H9 (cell line): ENCODE measurements at regions not wholly inside any gene's neighbourhood (a gene's known extent, or its start where the extent isn't known, plus 50 kb on each side); places are given as distances from the start of the nearest gene placed in this dataset.

Experiments used
- DNase-seq: peaks from one replicate; pipeline ENCODE4 v3.0.0-alpha.2; 2017
- H2AFZ ChIP-seq: one replicate; pipeline ENCODE4 v1.6.1; 2013; ENCODE audit warnings: mild to moderate bottlenecking, low read length, control low read depth, moderate library complexity
- H2AK5ac ChIP-seq: 2 replicates; pipeline ENCODE4 v1.6.1; 2013; ENCODE audit warnings: low read length, control low read depth, mixed read lengths; ENCODE audit not compliant: insufficient read length
- H2BK120ac ChIP-seq: one replicate; pipeline ENCODE4 v1.6.1; 2013; ENCODE audit warnings: low read depth, mild to moderate bottlenecking, low read length, control low read depth, inconsistent platforms; ENCODE audit not compliant: poor library complexity, severe bottlenecking
- H2BK12ac ChIP-seq: 2 replicates; pipeline ENCODE4 v1.6.1; 2013; ENCODE audit warnings: low read length, control low read depth, mixed read lengths, low read depth; ENCODE audit not compliant: insufficient read length
- H2BK15ac ChIP-seq: 2 replicates; pipeline ENCODE4 v1.6.1; 2013; ENCODE audit warnings: low read depth, low read length, control low read depth
- H2BK20ac ChIP-seq: one replicate; pipeline ENCODE4 v1.6.1; 2013; ENCODE audit warnings: low read depth, mild to moderate bottlenecking, low read length, control low read depth, inconsistent platforms; ENCODE audit not compliant: poor library complexity, severe bottlenecking
- H2BK5ac ChIP-seq: 2 replicates; pipeline ENCODE4 v1.6.1; 2013; ENCODE audit warnings: low read length, control low read depth, mixed read lengths; ENCODE audit not compliant: insufficient read length
- H3K14ac ChIP-seq: 2 replicates; pipeline ENCODE4 v1.6.1; 2013; ENCODE audit warnings: low read length, control low read depth; ENCODE audit not compliant: insufficient read depth
- H3K18ac ChIP-seq: 2 replicates; pipeline ENCODE4 v1.6.1; 2013; ENCODE audit warnings: low read depth, mild to moderate bottlenecking, mixed read lengths, low read length, control low read depth; ENCODE audit not compliant: insufficient read length
- H3K23ac ChIP-seq: 2 replicates; pipeline ENCODE4 v1.6.1; 2013; ENCODE audit warnings: low read length, control low read depth, mixed read lengths, low read depth; ENCODE audit not compliant: insufficient read length
- H3K23me2 ChIP-seq: 2 replicates; pipeline ENCODE4 v1.6.1; 2013; ENCODE audit warnings: low read depth, mild to moderate bottlenecking, mixed read lengths, low read length, control low read depth; ENCODE audit not compliant: insufficient read length, poor library complexity, severe bottlenecking
- H3K27ac ChIP-seq: 2 replicates; pipeline ENCODE4 v1.5.1; 2013; ENCODE audit warnings: low read length, control low read depth, mixed read lengths, low read depth; ENCODE audit not compliant: insufficient read length
- H3K27me3 ChIP-seq: 2 replicates; pipeline ENCODE4 v1.6.1; 2013; ENCODE audit warnings: low read length, control low read depth, inconsistent platforms; ENCODE audit not compliant: insufficient read depth
- H3K4ac ChIP-seq: 2 replicates; pipeline ENCODE4 v1.6.1; 2013; ENCODE audit warnings: low read depth, mild to moderate bottlenecking, control low read depth, inconsistent platforms, low read length, moderate library complexity
- H3K4me1 ChIP-seq: 2 replicates; pipeline ENCODE4 v1.6.1; 2013; ENCODE audit warnings: low read length, control low read depth, inconsistent platforms; ENCODE audit not compliant: insufficient read depth
- H3K4me2 ChIP-seq: 2 replicates; pipeline ENCODE4 v1.6.1; 2013; ENCODE audit warnings: low read length, control low read depth, mixed read lengths; ENCODE audit not compliant: insufficient read length, insufficient read depth
- H3K56ac ChIP-seq: 2 replicates; pipeline ENCODE4 v1.6.1; 2013; ENCODE audit warnings: low read depth, mild to moderate bottlenecking, mixed read lengths, low read length, control low read depth; ENCODE audit not compliant: insufficient read length
- H3K79me1 ChIP-seq: 2 replicates; pipeline ENCODE4 v1.6.1; 2013; ENCODE audit warnings: low read depth, mild to moderate bottlenecking, moderate library complexity, low read length, control low read depth, inconsistent platforms; ENCODE audit not compliant: insufficient read depth, poor library complexity, severe bottlenecking
- H3K79me2 ChIP-seq: 2 replicates; pipeline ENCODE4 v1.6.1; 2013; ENCODE audit warnings: low read length, control low read depth, inconsistent platforms; ENCODE audit not compliant: insufficient read depth
- H3K9ac ChIP-seq: 2 replicates; pipeline ENCODE4 v1.6.1; 2013; ENCODE audit warnings: low read length, control low read depth, mixed read lengths; ENCODE audit not compliant: insufficient read length; ENCODE audit errors: extremely low read depth
- H3K9me3 ChIP-seq: one replicate; pipeline ENCODE4 v1.6.1; 2013; ENCODE audit warnings: low read depth, low read length, inconsistent platforms; ENCODE audit not compliant: control insufficient read depth
- H3T11ph ChIP-seq: one replicate; pipeline ENCODE4 v1.6.1; 2013; ENCODE audit warnings: mild to moderate bottlenecking, low read length, control low read depth, inconsistent platforms
- H4K20me1 ChIP-seq: one replicate; pipeline ENCODE4 v1.6.1; 2013; ENCODE audit not compliant: control insufficient read depth, insufficient read length, insufficient read depth
- H4K5ac ChIP-seq: 2 replicates; pipeline ENCODE4 v1.6.1; 2013; ENCODE audit warnings: low read depth, mild to moderate bottlenecking, mixed read lengths, low read length, control low read depth; ENCODE audit not compliant: insufficient read length
- H4K8ac ChIP-seq: replicated peaks from 2 replicates; pipeline ENCODE4 v1.6.1; 2013; ENCODE audit warnings: low read length, control low read depth, mixed read lengths, low read depth; ENCODE audit not compliant: insufficient read length
- H4K91ac ChIP-seq: 2 replicates; pipeline ENCODE4 v1.6.1; 2013; ENCODE audit warnings: low read depth, mild to moderate bottlenecking, moderate library complexity, mixed read lengths, low read length, control low read depth; ENCODE audit not compliant: insufficient read length
- H3K27ac Mint-ChIP-seq, 3 experiments: 2 replicates in 2 of 3; 3 replicates in 1 of 3; pipeline ENCODE4 v1.8.0; 2020 to 2021; ENCODE audit warnings: mixed read lengths in 3 of 3, mild to moderate bottlenecking in 1 of 3, moderate library complexity in 1 of 3
- H3K27me3 Mint-ChIP-seq: 2 replicates; pipeline ENCODE4 v1.8.0; 2021; ENCODE audit warnings: low read depth, mild to moderate bottlenecking, moderate library complexity, mixed read lengths
- H3K36me3 Mint-ChIP-seq, 3 experiments: 2 replicates in 2 of 3; 3 replicates in 1 of 3; pipeline ENCODE4 v1.8.0; 2020 to 2021; ENCODE audit warnings: low read depth in 3 of 3, mixed read lengths in 3 of 3; ENCODE audit not compliant: insufficient read depth in 1 of 3
- H3K4me1 Mint-ChIP-seq, 2 experiments: 2 replicates each; pipeline ENCODE4 v1.8.0; 2020; ENCODE audit warnings: mixed read lengths in 2 of 2
- H3K4me3 Mint-ChIP-seq, 2 experiments: 2 replicates in 1 of 2; 3 replicates in 1 of 2; pipeline ENCODE4 v1.8.0; 2020 to 2021; ENCODE audit warnings: mild to moderate bottlenecking in 2 of 2, mixed read lengths in 2 of 2, moderate library complexity in 1 of 2
- H3K9me3 Mint-ChIP-seq, 2 experiments: 2 replicates in 1 of 2; 3 replicates in 1 of 2; pipeline ENCODE4 v1.8.0; 2020; ENCODE audit warnings: mild to moderate bottlenecking in 2 of 2, mixed read lengths in 2 of 2, moderate library complexity in 1 of 2
- CTCF ChIP-seq: fragments of 200-600 bp; sonication (generic); conservative IDR thresholded peaks from 3 replicates; pipeline ENCODE4 v1.8.0; 2021; ENCODE audit warnings: antibody characterized with exemption, mild to moderate bottlenecking
- WGBS: extraction: QIAGEN DNeasy Blood & Tissue Kit; methylation state at CpG from one replicate; pipeline ENCODE4 v1.1.7; 2013; ENCODE audit warnings: missing lambda C conversion rate, low lambda C conversion rate, mixed read lengths; ENCODE audit not compliant: insufficient read length; ENCODE audit errors: extremely low coverage; 5-methylcytosine and 5-hydroxymethylcytosine counted together

- H3K27me3 ChIP-seq = no peaks in the 10 kb centered on the region
- no peak overlapping the region for H2BK120ac ChIP-seq
- WGBS = no CpG with 5 or more reads among the region's 5 CpGs
- Mint-ChIP-seq H3K27ac (no peak overlapping the region), H3K9me3 (peaks cover 4 to 8% of the 10 kb centered on the region in 2 experiments; a peak in 1 of 5 replicates), H3K4me1 (no peaks in the 10 kb centered on the region), H3K36me3 (no peaks in the 10 kb centered on the region; a peak in 1 of 7 replicates), H3K27me3 (no peaks in the 10 kb centered on the region; the same call in 1 of the 2 replicates), H3K4me3 (no peak overlapping the region)
- no peaks in the 10 kb centered on the region for H3K4me1 ChIP-seq
- H4K20me1 ChIP-seq = no peaks in the 10 kb centered on the region
- TF ChIP-seq CTCF = no peak
- H4K91ac ChIP-seq = no peak overlapping the region
- no peak overlapping the region for H2AK5ac ChIP-seq
- no peak overlapping the region for H3K4me2 ChIP-seq
- no peak overlapping the region for H3K23ac ChIP-seq
- H3K4ac ChIP-seq = no peak overlapping the region
- H3K79me2 ChIP-seq = no peaks in the 10 kb centered on the region
- no peak for DNase-seq
- H3K23me2 ChIP-seq = no peaks in the 10 kb centered on the region
- no peak overlapping the region for H4K8ac ChIP-seq
- no peak overlapping the region for H2BK20ac ChIP-seq
- no peak overlapping the region for H4K5ac ChIP-seq
- no peaks in the 10 kb centered on the region for H3K79me1 ChIP-seq
- H3K18ac ChIP-seq = no peak overlapping the region
- no peak overlapping the region for H3K56ac ChIP-seq
- no peak overlapping the region for H2BK15ac ChIP-seq
- no peak overlapping the region for H2BK12ac ChIP-seq
- no peak overlapping the region for H2BK5ac ChIP-seq
- H3K14ac ChIP-seq = no peak overlapping the region
- no peak overlapping the region for H2AFZ ChIP-seq
- no peak overlapping the region for H3T11ph ChIP-seq
- H3K27ac ChIP-seq = no peak overlapping the region
- H3K9ac ChIP-seq = no peak overlapping the region
- peaks cover 9% of the 10 kb centered on the region for H3K9me3 ChIP-seq
Observed at GRCh38 chr18:77392321-77392720, 142.7 kb downstream of the GALR1 start.
